ENCODE measurements at regions not wholly inside any gene's neighbourhood (a gene's known extent, or its start where the extent isn't known, plus 50 kb on each side); places are given as distances from the start of the nearest gene placed in this dataset.

DNA sequence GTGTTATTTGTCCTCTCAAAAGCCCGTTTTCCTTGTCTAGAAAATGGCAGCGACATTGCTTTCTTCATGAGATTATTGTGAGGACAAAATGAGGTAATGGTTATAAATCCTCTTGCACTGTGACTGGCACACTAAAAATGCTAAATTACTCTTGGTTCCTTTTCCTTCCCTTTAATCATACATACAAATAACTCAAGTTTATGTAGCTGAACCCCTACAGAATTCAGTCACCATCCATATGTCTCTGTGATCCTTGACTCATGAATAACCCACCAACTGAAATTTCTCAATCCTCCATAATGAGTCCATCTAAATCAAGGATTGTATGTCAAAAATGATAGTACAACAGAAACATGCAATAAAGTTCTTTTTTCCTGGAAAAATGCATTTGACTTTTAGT lies 71.3 kb upstream of the VWC2 start:
- Histone ChIP-seq H3K27ac (ENCODE audit: low read depth, low read length) (no peak overlapping the region), H3K36me3 (ENCODE audit: insufficient read depth, low read length) (no peaks in the 10 kb centered on the region), H3K4me3 (ENCODE audit: insufficient read depth, low read depth, low read length) (no peak overlapping the region), H3K79me2 (ENCODE audit: insufficient read depth, low read length) (no peaks in the 10 kb centered on the region), H3K4me2 (ENCODE audit: low read length) (no peak overlapping the region), H2AFZ (ENCODE audit: low read depth, low read length) (no peak overlapping the region), H3K27me3 (ENCODE audit: insufficient read depth, low read length) (no peaks in the 10 kb centered on the region), H4K20me1 (ENCODE audit: insufficient read depth, low read length) (no peaks in the 10 kb centered on the region), H3K9ac (ENCODE audit: low read length) (no peak overlapping the region), H3K4me1 (ENCODE audit: insufficient read depth, low read length) (no peaks in the 10 kb centered on the region), H3K9me3 (ENCODE audit: insufficient read depth, low read depth, low read length) (peaks cover 4% of the 10 kb centered on the region)
- Mint-ChIP-seq H3K4me3 (ENCODE audit: unreplicated experiment) (no peak overlapping the region), H3K9me3 (ENCODE audit: unreplicated experiment) (no peaks in the 10 kb centered on the region), H3K36me3 (ENCODE audit: low read depth, unreplicated experiment) (no peaks in the 10 kb centered on the region), H3K27me3 (ENCODE audit: low read depth, unreplicated experiment) (no peaks in the 10 kb centered on the region), H3K4me1 (ENCODE audit: low read depth, unreplicated experiment) (peaks cover 5% of the 10 kb centered on the region), H3K27ac (ENCODE audit: unreplicated experiment) (no peak overlapping the region)
- FAIRE-seq (no peak), DNase-seq (ENCODE audit: low read depth) (no peak)
- TF ChIP-seq EZH2 (IDR thresholded peaks at IDR 0.05; ENCODE audit: insufficient read depth, low read length): no peak
- TF ChIP-seq, protein P1, sequence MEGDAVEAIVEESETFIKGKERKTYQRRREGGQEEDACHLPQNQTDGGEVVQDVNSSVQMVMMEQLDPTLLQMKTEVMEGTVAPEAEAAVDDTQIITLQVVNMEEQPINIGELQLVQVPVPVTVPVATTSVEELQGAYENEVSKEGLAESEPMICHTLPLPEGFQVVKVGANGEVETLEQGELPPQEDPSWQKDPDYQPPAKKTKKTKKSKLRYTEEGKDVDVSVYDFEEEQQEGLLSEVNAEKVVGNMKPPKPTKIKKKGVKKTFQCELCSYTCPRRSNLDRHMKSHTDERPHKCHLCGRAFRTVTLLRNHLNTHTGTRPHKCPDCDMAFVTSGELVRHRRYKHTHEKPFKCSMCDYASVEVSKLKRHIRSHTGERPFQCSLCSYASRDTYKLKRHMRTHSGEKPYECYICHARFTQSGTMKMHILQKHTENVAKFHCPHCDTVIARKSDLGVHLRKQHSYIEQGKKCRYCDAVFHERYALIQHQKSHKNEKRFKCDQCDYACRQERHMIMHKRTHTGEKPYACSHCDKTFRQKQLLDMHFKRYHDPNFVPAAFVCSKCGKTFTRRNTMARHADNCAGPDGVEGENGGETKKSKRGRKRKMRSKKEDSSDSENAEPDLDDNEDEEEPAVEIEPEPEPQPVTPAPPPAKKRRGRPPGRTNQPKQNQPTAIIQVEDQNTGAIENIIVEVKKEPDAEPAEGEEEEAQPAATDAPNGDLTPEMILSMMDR (IDR thresholded peaks at IDR 0.05; ENCODE audit: insufficient read depth, low read depth, low read length): no peak

DNA sequence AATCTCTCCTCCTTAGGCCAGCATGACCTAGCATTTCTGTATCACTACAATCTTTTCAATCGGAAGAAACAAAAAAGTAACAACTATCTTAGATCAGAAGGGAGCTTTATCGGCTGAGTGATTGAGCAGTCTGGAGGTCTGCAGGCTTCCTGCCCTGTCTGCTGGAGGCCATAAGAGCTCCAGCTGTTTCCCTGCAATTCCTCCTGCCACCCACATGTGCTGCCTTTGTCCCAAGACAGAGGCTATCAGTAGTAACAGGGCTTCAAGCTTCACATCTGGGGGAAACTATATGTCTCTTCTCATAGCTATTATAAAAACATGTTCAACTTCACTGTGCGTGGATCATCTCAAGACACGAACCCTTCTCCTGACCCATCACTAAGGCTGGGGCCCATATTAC lies 70.1 kb upstream of the VWC2 start:
- Histone ChIP-seq H3K4me2 (ENCODE audit: low read length) (no peak overlapping the region), H3K27ac (ENCODE audit: low read depth, low read length) (no peak overlapping the region), H3K9me3 (ENCODE audit: insufficient read depth, low read depth, low read length) (peaks cover 4% of the 10 kb centered on the region), H4K20me1 (ENCODE audit: insufficient read depth, low read length) (no peaks in the 10 kb centered on the region), H2AFZ (ENCODE audit: low read depth, low read length) (no peak overlapping the region), H3K4me1 (ENCODE audit: insufficient read depth, low read length) (no peaks in the 10 kb centered on the region), H3K36me3 (ENCODE audit: insufficient read depth, low read length) (no peaks in the 10 kb centered on the region), H3K9ac (ENCODE audit: low read length) (no peak overlapping the region), H3K27me3 (ENCODE audit: insufficient read depth, low read length) (no peaks in the 10 kb centered on the region), H3K79me2 (ENCODE audit: insufficient read depth, low read length) (no peaks in the 10 kb centered on the region), H3K4me3 (ENCODE audit: insufficient read depth, low read depth, low read length) (no peak overlapping the region)
- Mint-ChIP-seq H3K27me3 (ENCODE audit: low read depth, unreplicated experiment) (no peaks in the 10 kb centered on the region), H3K36me3 (ENCODE audit: low read depth, unreplicated experiment) (no peaks in the 10 kb centered on the region), H3K4me3 (ENCODE audit: unreplicated experiment) (no peak overlapping the region), H3K27ac (ENCODE audit: unreplicated experiment) (no peak overlapping the region), H3K4me1 (ENCODE audit: low read depth, unreplicated experiment) (peaks cover 5% of the 10 kb centered on the region), H3K9me3 (ENCODE audit: unreplicated experiment) (no peaks in the 10 kb centered on the region)
- FAIRE-seq: no peak
- no peak for DNase-seq (ENCODE audit: low read depth)
- TF ChIP-seq EZH2 (IDR thresholded peaks at IDR 0.05; ENCODE audit: insufficient read depth, low read length): no peak
- TF ChIP-seq, protein P1 (IDR thresholded peaks at IDR 0.05; ENCODE audit: insufficient read depth, low read depth, low read length): no peak

DNA sequence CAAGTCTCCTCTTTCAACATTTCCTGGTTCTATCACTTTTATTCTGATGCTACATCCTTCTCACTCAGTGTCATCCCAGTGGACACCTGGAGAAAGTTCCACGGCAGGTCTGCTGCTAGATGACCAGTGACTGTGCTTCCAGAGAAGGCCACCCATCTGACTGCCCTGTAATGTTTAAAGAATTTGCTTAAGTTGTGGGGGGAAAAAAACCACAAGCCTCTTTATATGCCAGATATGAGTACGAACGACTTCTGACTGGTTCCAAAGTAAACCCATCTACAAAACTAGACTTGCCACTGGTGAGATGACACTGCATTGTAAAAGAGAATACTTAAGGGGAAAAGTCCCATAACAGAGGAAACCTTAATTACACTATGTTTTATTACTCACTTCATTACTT lies 69.6 kb upstream of the VWC2 start:
- H3K27ac Mint-ChIP-seq (ENCODE audit: unreplicated experiment): peak overlapping the region; percentile 3
- H2AFZ ChIP-seq (ENCODE audit: low read depth, low read length): no peak overlapping the region

More for the DNA sequence above, 69.6 kb upstream of the VWC2 start:
- Mint-ChIP-seq H3K4me1 (ENCODE audit: low read depth, unreplicated experiment) (peaks cover 5% of the 10 kb centered on the region), H3K36me3 (ENCODE audit: low read depth, unreplicated experiment) (no peaks in the 10 kb centered on the region), H3K9me3 (ENCODE audit: unreplicated experiment) (no peaks in the 10 kb centered on the region), H3K27me3 (ENCODE audit: low read depth, unreplicated experiment) (no peaks in the 10 kb centered on the region), H3K4me3 (ENCODE audit: unreplicated experiment) (no peak overlapping the region)
- no peak for TF ChIP-seq EZH2 (IDR thresholded peaks at IDR 0.05; ENCODE audit: insufficient read depth, low read length)
- TF ChIP-seq, protein P1 (IDR thresholded peaks at IDR 0.05; ENCODE audit: insufficient read depth, low read depth, low read length): no peak
- Histone ChIP-seq H3K27ac (ENCODE audit: low read depth, low read length) (no peak overlapping the region), H3K36me3 (ENCODE audit: insufficient read depth, low read length) (no peaks in the 10 kb centered on the region), H3K4me2 (ENCODE audit: low read length) (no peak overlapping the region), H4K20me1 (ENCODE audit: insufficient read depth, low read length) (no peaks in the 10 kb centered on the region), H3K9me3 (ENCODE audit: insufficient read depth, low read depth, low read length) (peaks cover 4% of the 10 kb centered on the region), H3K4me1 (ENCODE audit: insufficient read depth, low read length) (no peaks in the 10 kb centered on the region), H3K4me3 (ENCODE audit: insufficient read depth, low read depth, low read length) (no peak overlapping the region), H3K9ac (ENCODE audit: low read length) (no peak overlapping the region), H3K27me3 (ENCODE audit: insufficient read depth, low read length) (no peaks in the 10 kb centered on the region), H3K79me2 (ENCODE audit: insufficient read depth, low read length) (no peaks in the 10 kb centered on the region)
- DNase-seq (ENCODE audit: low read depth) (no peak), FAIRE-seq (no peak)

All from astrocyte (in vitro differentiated cells and primary cell).